Astrocyte of the spinal cord (primary cell): ENCODE measurements at regions not wholly inside any gene's neighbourhood (a gene's known extent, or its start where the extent isn't known, plus 50 kb on each side); places are given as distances from the start of the nearest gene placed in this dataset.

ENCODE experiments used
- DNase-seq: peaks from one replicate; pipeline ENCODE4 v3.0.0; 2011; ENCODE audit warnings: low read depth, low spot score
- H3K4me3 ChIP-seq: 2 replicates; pipeline ENCODE4 v1.5.1; 2011; ENCODE audit warnings: low read depth, mild to moderate bottlenecking, low read length, moderate library complexity
- CTCF ChIP-seq: IDR thresholded peaks from 2 replicates; pipeline ENCODE4 v1.5.1; 2012; ENCODE audit warnings: low read depth, mild to moderate bottlenecking, low read length, inconsistent platforms
- in situ Hi-C: cut with HindIII; loops from 2 replicates; pipeline ENCODE4 v1.10.0; 2017; ENCODE audit warnings: low sequenced_read_pairs

GRCh38 chr18:73724958-73725357 is 422.7 kb downstream of the FBXO15 start:
- no peak overlapping the region for H3K4me3 ChIP-seq
- in situ Hi-C loops = no loop called here
- no peak for TF ChIP-seq CTCF
- DNase-seq = peak; percentile 37

GRCh38 chr18:73719611-73720010 is 428.0 kb downstream of the FBXO15 start:
- no peak for TF ChIP-seq CTCF
- DNase-seq = no peak
- in situ Hi-C loops = no loop called here
- H3K4me3 ChIP-seq = no peak overlapping the region

GRCh38 chr18:73717570-73717969 is 430.1 kb downstream of the FBXO15 start:
- no peak for TF ChIP-seq CTCF
- DNase-seq = peak; percentile 22
- in situ Hi-C loops = no loop called here
- no peak overlapping the region for H3K4me3 ChIP-seq

DNA sequence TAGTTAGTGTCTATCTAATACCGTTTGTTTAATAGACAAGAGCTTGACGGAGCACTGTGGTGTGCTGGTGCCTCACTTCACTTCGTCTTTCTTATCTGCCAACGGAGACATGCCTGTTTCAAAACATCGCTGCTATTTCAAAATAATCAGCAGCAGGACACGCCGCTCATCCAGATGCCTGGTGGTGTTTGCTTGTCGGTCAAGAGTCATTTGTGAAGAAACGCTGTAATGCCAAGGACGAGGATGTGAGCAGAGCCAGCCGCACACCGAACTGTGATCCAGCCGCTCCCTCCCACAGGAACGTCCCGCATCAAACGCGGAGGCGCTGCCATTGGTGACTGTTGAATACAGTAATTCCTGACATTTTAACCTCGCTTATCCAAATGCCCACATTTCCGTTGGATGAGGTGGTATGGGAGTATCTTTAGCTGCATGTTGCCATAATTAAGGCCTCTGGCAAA is 432.4 kb downstream of the FBXO15 start:
- in situ Hi-C loops = no loop called here
- H3K4me3 ChIP-seq = no peak overlapping the region
- DNase-seq = no peak
- no peak for TF ChIP-seq CTCF

- no peak for DNase-seq
- no peak for TF ChIP-seq CTCF
- in situ Hi-C loops = no loop called here
- no peak overlapping the region for H3K4me3 ChIP-seq
Measured at GRCh38 chr18:73714466-73714865, 433.2 kb downstream of the FBXO15 start.

DNA sequence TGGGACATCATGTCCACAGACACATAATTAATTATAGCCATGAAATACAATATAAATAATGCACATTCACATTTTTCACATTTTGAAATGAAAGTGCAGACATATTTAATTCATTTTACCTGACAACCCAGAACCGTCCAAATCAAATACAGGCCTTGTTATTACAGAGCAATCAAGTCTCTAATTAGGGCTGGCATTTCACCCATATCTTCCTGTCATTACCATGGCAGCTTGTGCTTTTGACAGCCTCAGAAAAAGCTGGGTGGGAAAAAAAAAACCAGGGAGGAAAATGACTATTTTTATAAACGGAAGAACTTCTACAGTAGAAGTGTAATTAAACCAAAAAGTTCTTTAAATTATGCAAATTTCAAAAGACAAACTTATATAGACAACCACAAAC is 436.4 kb downstream of the FBXO15 start:
- no peak for DNase-seq
- in situ Hi-C loops = no loop called here
- TF ChIP-seq CTCF = no peak

GRCh38 chr18:73708591-73708990 is 439.0 kb downstream of the FBXO15 start:
- in situ Hi-C loops = no loop called here

More for the DNA sequence above, 436.4 kb downstream of the FBXO15 start:
- H3K4me3 ChIP-seq = no peak overlapping the region

More at GRCh38 chr18:73708591-73708990, 439.0 kb downstream of the FBXO15 start:
- no peak overlapping the region for H3K4me3 ChIP-seq
- DNase-seq = peak; percentile 14
- TF ChIP-seq CTCF = no peak
